ENCODE measurements at regions not wholly inside any gene's neighbourhood (a gene's known extent, or its start where the extent isn't known, plus 50 kb on each side); places are given as distances from the start of the nearest gene placed in this dataset.

DNA sequence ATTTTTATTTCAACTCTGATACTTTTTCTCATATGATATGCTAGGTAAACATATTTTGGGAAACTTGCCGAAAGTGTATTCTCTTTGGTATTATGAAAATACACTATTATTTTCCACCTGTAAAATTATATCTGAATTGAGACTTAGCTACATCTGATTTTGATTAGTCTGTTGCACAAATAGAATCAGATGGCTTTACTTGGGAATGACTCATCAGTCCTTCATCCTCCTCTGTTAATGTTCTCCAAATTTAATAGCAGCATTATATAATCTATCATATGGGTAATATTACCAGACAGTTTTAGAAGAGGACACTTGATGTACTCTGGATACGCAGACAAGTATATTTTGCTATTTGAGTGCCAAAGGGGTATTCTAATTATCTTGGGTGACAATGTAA lies 245.3 kb downstream of the CTH start:
- TF ChIP-seq, protein P1, sequence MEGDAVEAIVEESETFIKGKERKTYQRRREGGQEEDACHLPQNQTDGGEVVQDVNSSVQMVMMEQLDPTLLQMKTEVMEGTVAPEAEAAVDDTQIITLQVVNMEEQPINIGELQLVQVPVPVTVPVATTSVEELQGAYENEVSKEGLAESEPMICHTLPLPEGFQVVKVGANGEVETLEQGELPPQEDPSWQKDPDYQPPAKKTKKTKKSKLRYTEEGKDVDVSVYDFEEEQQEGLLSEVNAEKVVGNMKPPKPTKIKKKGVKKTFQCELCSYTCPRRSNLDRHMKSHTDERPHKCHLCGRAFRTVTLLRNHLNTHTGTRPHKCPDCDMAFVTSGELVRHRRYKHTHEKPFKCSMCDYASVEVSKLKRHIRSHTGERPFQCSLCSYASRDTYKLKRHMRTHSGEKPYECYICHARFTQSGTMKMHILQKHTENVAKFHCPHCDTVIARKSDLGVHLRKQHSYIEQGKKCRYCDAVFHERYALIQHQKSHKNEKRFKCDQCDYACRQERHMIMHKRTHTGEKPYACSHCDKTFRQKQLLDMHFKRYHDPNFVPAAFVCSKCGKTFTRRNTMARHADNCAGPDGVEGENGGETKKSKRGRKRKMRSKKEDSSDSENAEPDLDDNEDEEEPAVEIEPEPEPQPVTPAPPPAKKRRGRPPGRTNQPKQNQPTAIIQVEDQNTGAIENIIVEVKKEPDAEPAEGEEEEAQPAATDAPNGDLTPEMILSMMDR (conservative IDR thresholded peaks at IDR 0.05; ENCODE audit: low read length) = no peak
- TF ChIP-seq EZH2phosphoT487 (IDR thresholded peaks at IDR 0.05; ENCODE audit: borderline replicate concordance) = no peak
